Large intestine (tissue), 3 donors: ENCODE measurements at regions not wholly inside any gene's neighbourhood (a gene's known extent, or its start where the extent isn't known, plus 50 kb on each side); places are given as distances from the start of the nearest gene placed in this dataset.
"Not testable (repeated sequence)": the region's sequence is repeated elsewhere in the genome, so short reads cannot be mapped to it uniquely, and the experiment has no call there.

ENCODE experiments used
- DNase-seq, 2 donors: peaks; one replicate each; pipeline versions ENCODE4 v3.0.0 to v3.0.0-alpha.2; 2013
- H3K27ac ChIP-seq: one replicate; pipeline ENCODE4 v1.5.1; 2013; ENCODE audit warnings: low read length
- H3K27me3 ChIP-seq: 2 replicates; pipeline ENCODE4 v1.6.1; 2013; ENCODE audit warnings: low read length; ENCODE audit not compliant: control insufficient read depth, insufficient read depth
- H3K36me3 ChIP-seq: 2 replicates; pipeline ENCODE4 v1.6.1; 2013; ENCODE audit warnings: low read length; ENCODE audit not compliant: control insufficient read depth, insufficient read depth
- H3K4me1 ChIP-seq: one replicate; pipeline ENCODE4 v1.6.1; 2013; ENCODE audit warnings: low read length; ENCODE audit not compliant: control insufficient read depth, insufficient read depth
- H3K4me3 ChIP-seq: one replicate; pipeline ENCODE4 v1.5.1; 2013; ENCODE audit warnings: low read length
- H3K9me3 ChIP-seq: one replicate; pipeline ENCODE4 v1.6.1; 2013; ENCODE audit warnings: mild to moderate bottlenecking, low read depth, low read length, moderate library complexity; ENCODE audit not compliant: control insufficient read depth
- WGBS: methylation state at CpG from one replicate; pipeline ENCODE4 v1.1.5; 2013; ENCODE audit warnings: low lambda C conversion rate; ENCODE audit not compliant: insufficient coverage; 5-methylcytosine and 5-hydroxymethylcytosine counted together

DNA sequence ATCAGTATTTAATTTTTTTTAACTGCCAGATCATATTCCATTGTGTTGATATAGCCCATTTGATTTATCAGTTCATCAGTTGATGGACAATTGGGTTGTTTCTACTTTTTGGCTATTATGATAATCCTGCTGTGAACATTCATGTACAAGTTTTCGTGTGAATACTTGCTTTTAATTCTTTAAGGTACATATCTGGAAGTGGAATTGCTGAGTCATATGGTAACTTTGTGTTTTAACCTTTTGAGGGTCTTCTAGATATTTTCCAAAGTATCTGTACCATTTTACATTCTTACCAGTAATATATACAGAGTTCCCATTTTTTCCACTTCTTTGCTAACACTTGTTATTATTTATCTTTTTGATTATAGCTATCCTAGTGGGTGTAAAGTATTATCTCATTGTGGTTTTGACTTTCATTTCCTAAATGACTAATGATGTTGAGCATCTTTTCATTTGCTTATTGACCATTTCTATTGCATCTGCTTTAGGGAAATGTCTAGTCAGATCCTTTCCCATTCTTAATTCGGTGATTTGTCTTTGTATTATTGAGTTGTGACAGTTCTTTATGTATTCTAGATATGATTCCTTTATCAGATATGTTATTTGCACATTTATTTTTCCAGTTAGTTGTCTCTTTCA, 75.2 kb upstream of the NUDT6 start:
- Histone ChIP-seq H3K4me1 (no peaks in the 10 kb centered on the region), H3K27me3 (no peaks in the 10 kb centered on the region), H3K4me3 (no peak overlapping the region), H3K27ac (no peak overlapping the region), H3K36me3 (no peaks in the 10 kb centered on the region), H3K9me3 (no peaks in the 10 kb centered on the region)
- WGBS, result 95% methylated on average over 2 of the region's 2 CpGs
- no peak for DNase-seq

DNA sequence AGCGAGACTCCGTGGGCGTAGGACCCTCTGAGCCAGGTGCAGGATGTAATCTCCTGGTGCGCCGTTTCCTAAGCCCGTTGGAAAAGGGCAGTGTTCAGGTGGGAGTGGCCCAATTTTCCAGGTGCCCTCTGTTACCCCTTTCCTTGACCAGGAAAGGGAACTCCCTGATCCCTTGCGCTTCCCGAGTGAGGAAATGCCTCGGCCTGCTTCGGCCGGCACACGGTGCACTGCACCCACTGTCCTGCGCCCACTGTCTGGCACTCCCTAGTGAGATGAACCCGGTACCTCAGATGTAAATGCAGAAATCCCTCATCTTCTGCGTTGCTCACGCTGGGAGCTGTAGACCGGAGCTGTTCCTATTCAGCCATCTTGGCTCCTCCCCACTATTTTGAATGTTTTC, 81.7 kb upstream of the NUDT6 start:
- H3K36me3 ChIP-seq, H3K27ac ChIP-seq, DNase-seq, H3K4me3 ChIP-seq, H3K27me3 ChIP-seq, H3K9me3 ChIP-seq, H3K4me1 ChIP-seq: not testable (repeated sequence)
- no CpG with 5 or more reads among the region's 17 CpGs for WGBS

DNA sequence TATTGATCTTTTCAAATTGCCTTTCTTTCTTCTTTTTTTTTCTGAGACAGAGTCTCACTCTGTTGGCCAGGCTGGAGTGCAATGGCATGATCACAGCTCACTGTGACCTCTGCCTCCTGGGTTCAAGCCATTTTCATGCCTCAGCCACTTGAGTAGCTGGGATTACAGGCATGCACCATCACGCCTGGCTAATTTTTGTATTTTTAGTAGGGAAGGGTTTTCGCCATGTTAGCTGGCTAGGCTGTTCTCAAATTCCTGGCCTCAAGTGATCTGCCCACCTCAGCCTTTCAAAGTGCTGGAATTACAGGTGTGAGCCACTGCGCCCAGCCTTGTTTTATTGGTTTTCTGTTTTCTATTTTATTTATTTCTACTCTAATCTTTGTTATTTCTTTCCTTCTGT, 82.7 kb upstream of the NUDT6 start:
- not testable (repeated sequence) for H3K27me3 ChIP-seq, H3K4me3 ChIP-seq, H3K4me1 ChIP-seq, H3K27ac ChIP-seq, H3K9me3 ChIP-seq, DNase-seq, H3K36me3 ChIP-seq
- 83% methylated on average over 2 of the region's 3 CpGs for WGBS

DNA sequence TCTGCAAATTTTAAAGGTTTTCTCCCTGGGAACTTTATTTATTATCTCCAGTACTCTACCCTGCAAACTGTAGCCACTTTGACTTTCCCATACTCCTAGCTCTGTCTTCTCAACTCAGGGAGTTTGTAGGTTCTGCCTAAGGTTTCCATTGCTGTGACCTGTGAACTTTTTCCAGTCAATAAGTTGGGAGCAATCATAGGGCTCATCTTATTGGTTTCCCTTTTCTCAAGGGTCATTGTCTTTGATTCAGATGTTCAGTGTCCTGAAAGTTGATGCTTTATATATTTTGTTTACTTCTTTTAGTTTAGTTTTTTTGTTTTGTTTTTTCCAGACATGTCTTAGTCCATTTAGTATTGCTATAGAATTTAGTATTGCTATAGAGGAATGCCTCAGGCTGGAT, 85.3 kb upstream of the NUDT6 start:
- H3K36me3 ChIP-seq, result peaks cover 5% of the 10 kb centered on the region
- no peak for DNase-seq
- peaks cover 3% of the 10 kb centered on the region for H3K9me3 ChIP-seq
- H3K4me3 ChIP-seq, result no peak overlapping the region
- H3K27me3 ChIP-seq, result no peaks in the 10 kb centered on the region
- H3K27ac ChIP-seq, result no peak overlapping the region
- no peaks in the 10 kb centered on the region for H3K4me1 ChIP-seq

DNA sequence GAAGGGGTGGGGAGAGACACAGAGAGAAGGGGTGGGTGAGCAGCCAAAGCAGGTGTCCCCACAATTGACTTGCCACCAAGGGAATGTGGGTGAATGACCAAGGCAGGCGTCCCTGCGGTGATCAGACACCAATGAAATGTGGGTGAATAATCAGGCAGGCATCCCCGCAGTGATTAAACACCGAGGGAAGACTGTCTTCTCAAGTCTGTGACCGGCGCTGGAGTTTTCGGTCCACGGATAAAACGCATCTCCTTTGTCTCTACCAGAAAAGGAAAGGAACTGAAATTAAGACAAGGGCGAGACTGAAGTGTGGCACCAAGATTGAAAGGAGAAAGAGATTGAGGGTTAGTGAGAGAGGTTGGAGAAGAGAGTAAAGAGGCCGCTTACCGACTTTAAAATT, 90.0 kb upstream of the NUDT6 start:
- H3K4me3 ChIP-seq, DNase-seq, H3K4me1 ChIP-seq, H3K27me3 ChIP-seq, H3K27ac ChIP-seq, H3K9me3 ChIP-seq, H3K36me3 ChIP-seq: not testable (repeated sequence)
- 100% methylated on average over 4 of the region's 12 CpGs for WGBS

DNA sequence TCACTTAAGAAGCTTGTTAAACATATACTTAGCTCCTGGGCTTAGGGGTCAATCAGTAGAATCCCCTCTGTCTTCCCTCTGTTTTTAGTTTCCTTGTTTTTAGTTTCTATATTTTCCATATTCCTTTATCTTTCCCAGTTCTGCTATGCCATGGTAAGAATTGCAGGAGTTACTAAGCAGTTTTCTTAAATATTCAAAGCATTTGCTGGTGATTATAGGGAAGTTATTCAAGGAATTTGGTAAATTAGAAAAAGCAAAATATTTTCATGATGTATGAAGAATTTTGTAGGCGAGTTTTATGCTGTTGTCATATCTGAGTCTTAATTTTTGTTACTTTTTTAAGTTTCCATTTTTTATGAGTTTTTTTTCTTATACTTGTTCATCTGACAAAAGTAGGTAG, 91.6 kb upstream of the NUDT6 start:
- WGBS, result no CpG with 5 or more reads among the region's 1 CpG
- Histone ChIP-seq H3K27ac (no peak overlapping the region), H3K4me1 (no peaks in the 10 kb centered on the region), H3K36me3 (peaks cover 2% of the 10 kb centered on the region), H3K27me3 (no peaks in the 10 kb centered on the region), H3K9me3 (peaks cover 9% of the 10 kb centered on the region), H3K4me3 (no peak overlapping the region)
- no peak for DNase-seq

DNA sequence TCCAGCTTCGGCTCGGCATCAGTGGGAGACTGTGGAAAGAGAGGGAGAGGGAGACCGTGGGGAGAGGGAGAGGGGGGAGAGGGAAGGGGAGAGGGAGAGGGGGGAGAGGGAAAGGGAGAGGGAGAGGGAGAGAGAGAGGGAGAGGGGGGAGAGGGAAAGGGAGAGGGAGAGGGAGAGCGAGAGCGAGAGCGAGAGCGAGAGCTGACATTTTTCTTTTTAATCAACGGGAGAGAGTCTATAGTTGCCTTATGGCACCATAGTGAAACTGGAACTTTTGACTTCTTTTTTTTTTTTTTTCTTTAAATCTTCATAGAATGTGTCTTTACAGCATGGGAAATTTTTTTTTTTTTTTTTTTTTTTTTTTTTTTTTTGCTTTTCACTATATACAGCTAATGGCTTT, 94.7 kb upstream of the NUDT6 start:
- Histone ChIP-seq H3K27me3 (no peaks in the 10 kb centered on the region), H3K36me3 (no peaks in the 10 kb centered on the region), H3K27ac (no peak overlapping the region), H3K4me3 (no peak overlapping the region), H3K4me1 (no peaks in the 10 kb centered on the region), H3K9me3 (peaks cover 9% of the 10 kb centered on the region)
- WGBS, result no CpG with 5 or more reads among the region's 8 CpGs
- DNase-seq, result no peak

DNA sequence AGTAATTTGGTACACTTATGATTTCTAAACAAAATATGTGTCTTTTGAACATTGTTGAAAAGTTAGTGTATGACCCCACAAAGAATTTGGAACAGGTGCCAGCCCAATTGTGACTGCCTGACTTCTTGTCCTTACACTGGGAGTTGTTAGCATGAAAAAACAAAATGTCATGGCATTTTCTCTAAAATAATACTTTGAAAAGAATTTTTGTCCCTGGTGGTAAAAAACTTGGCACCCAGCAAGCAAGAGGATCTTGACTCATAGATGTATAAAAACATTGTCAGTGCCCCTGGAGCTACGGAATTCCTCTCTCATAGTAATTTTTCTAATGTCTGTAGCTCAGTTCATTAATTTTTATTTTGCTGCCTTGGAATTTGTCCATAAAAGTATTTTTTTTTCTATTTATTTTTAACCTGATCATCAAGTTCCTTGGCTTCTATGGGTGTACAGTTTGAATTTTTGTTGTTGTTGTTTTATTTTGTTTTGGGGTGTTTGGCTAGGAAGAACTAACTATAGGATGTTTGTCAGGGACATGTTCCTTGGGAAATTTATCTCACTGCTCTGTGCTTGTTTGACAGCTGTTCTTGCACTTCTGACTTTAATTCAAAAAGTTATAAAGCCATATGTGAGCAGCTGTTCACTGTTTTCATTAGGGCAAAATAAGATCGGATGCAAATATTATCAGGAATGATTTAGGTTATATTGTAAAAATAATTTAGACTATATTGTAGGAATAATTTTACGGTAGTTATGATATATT, 95.4 kb upstream of the NUDT6 start:
- Histone ChIP-seq H3K27me3 (no peaks in the 10 kb centered on the region), H3K9me3 (peaks cover 9% of the 10 kb centered on the region), H3K4me3 (no peak overlapping the region), H3K4me1 (no peaks in the 10 kb centered on the region), H3K36me3 (no peaks in the 10 kb centered on the region), H3K27ac (no peak overlapping the region)
- WGBS, result 97% methylated on average over 3 of the region's 3 CpGs
- no peak for DNase-seq

DNA sequence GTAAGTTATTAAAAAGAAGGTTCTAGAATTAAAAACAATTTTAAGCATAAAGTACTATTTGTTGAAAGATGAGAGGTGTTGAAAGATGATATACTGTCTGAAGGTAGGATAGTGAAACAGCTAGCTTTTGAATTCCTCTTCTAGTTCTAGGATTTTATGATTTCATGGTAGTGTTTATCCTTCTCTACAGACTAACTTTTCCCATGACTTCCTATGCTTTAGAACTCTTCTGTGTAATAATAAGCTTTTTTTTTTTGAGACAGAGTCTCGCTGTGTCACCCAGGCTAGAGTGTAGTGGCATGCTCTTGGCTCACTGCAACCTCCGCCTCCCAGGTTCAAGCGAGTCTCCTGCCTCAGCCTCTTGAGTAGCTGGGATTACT, 96.0 kb upstream of the NUDT6 start:
- no peak overlapping the region for H3K4me3 ChIP-seq
- no peaks in the 10 kb centered on the region for H3K36me3 ChIP-seq
- H3K9me3 ChIP-seq, result peaks cover 9% of the 10 kb centered on the region
- H3K4me1 ChIP-seq, result no peaks in the 10 kb centered on the region
- DNase-seq, result no peak
- WGBS, result no CpG with 5 or more reads among the region's 3 CpGs
- H3K27me3 ChIP-seq, result no peaks in the 10 kb centered on the region
- no peak overlapping the region for H3K27ac ChIP-seq

DNA sequence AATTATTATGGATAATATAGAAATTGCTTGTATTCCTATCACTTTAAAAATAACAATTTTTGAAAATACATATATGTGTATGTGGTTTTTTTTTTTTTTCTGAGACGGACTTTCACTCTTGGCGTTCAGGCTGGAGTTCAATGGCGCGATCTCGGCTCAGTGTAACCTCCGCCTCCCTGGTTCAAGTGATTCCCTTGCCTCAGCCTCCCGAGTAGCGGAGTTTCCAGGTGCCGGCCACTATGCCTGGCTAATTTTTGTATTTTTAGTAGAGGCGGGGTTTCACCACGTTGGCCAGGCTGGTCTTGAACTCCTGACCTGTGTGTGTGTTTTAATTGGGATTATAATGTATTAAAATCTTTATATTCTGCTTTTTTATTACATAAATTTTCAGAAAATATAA, 97.9 kb upstream of the NUDT6 start:
- WGBS, result no CpG with 5 or more reads among the region's 11 CpGs
- H3K27ac ChIP-seq, result no peak overlapping the region

DNA sequence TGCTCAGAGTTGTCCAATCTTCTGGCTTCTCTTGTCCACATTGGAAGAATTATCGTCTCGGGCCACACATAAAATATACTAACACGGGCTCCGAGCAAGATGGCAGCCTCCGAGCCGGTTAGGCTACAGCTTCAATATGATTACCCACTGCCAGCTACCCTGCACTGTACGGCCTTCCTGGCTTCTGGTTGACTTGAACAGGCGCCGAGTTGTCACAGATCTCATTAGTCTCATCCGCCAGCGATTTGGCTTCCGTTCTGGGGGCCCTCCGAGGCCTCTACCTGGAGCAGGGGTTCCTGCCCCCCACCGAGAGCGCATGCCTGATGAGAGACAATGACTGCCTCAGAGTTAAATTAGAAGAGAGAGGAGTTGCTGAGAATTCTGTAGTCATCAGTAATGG, 101.2 kb upstream of the NUDT6 start:
- WGBS, result no CpG with 5 or more reads among the region's 15 CpGs
- DNase-seq, result no peak
- Histone ChIP-seq H3K27me3 (no peaks in the 10 kb centered on the region), H3K4me1 (no peaks in the 10 kb centered on the region), H3K36me3 (peaks cover 3% of the 10 kb centered on the region), H3K9me3 (no peaks in the 10 kb centered on the region), H3K27ac (no peak overlapping the region), H3K4me3 (no peak overlapping the region)

More for the DNA sequence above, 97.9 kb upstream of the NUDT6 start:
- Histone ChIP-seq H3K36me3 (no peaks in the 10 kb centered on the region), H3K4me3 (no peak overlapping the region), H3K4me1 (no peaks in the 10 kb centered on the region), H3K27me3 (no peaks in the 10 kb centered on the region), H3K9me3 (peaks cover 9% of the 10 kb centered on the region)
- no peak for DNase-seq
